Left ventricle myocardium inferior (tissue), 1 donor: ENCODE measurements at regions not wholly inside any gene's neighbourhood (a gene's known extent, or its start where the extent isn't known, plus 50 kb on each side); places are given as distances from the start of the nearest gene placed in this dataset.

ENCODE experiments used
- DNase-seq: peaks from one replicate; pipeline ENCODE4 v3.0.0-alpha.2; 2020
- H3K27ac ChIP-seq: fragments of 200-600 bp; replicated peaks from 2 replicates; pipeline ENCODE4 v1.8.0; 2021
- H3K27me3 ChIP-seq: fragments of 200-600 bp; 2 replicates; pipeline ENCODE4 v1.8.0; 2021; ENCODE audit warnings: low read depth
- H3K36me3 ChIP-seq: fragments of 200-600 bp; 2 replicates; pipeline ENCODE4 v1.8.0; 2021
- H3K4me1 ChIP-seq: fragments of 200-600 bp; 2 replicates; pipeline ENCODE4 v1.8.0; 2021
- H3K4me3 ChIP-seq: fragments of 200-600 bp; 2 replicates; pipeline ENCODE4 v1.8.0; 2021; ENCODE audit warnings: mild to moderate bottlenecking, moderate library complexity
- H3K9me3 ChIP-seq: fragments of 200-600 bp; replicated peaks from 2 replicates; pipeline ENCODE4 v1.8.0; 2021
- intact Hi-C: fragments of 100-400 bp; cut with micrococcal nuclease; formaldehyde crosslinking; loops from one replicate; pipeline ENCODE4 v1.11.0; 2022
- TF ChIP-seq, protein P1 (sequence below): fragments of 200-600 bp; IDR thresholded peaks from 2 replicates; pipeline ENCODE4 v1.8.0; 2021; ENCODE audit warnings: antibody characterized with exemption, mild to moderate bottlenecking, borderline replicate concordance
- donor health status: DM: no; HTN: yes; CAD: no; lungs with severe emphysema.

DNA sequence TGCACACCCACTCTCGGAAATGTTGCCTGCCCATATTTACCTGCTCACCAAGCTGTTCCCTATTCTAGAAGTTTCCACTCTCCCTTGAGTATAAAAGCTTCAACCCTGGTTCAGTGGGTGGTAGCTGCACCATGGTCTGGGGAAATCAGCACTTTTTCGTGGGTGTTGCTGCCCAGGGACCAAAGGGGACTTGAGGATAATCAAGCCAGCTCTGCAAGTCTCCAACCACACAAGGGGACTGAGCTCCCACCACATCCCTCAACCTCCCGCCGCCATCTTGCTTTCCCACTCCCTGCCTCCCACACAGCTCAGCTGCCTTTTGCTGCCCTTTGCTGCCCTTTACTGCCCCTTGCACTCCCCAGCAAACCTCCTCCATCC lies 210.0 kb downstream of the AUH start:
- no peaks in the 10 kb centered on the region for H3K4me1 ChIP-seq
- H3K36me3 ChIP-seq = no peaks in the 10 kb centered on the region
- no peak overlapping the region for H3K4me3 ChIP-seq
- TF ChIP-seq, protein P1, sequence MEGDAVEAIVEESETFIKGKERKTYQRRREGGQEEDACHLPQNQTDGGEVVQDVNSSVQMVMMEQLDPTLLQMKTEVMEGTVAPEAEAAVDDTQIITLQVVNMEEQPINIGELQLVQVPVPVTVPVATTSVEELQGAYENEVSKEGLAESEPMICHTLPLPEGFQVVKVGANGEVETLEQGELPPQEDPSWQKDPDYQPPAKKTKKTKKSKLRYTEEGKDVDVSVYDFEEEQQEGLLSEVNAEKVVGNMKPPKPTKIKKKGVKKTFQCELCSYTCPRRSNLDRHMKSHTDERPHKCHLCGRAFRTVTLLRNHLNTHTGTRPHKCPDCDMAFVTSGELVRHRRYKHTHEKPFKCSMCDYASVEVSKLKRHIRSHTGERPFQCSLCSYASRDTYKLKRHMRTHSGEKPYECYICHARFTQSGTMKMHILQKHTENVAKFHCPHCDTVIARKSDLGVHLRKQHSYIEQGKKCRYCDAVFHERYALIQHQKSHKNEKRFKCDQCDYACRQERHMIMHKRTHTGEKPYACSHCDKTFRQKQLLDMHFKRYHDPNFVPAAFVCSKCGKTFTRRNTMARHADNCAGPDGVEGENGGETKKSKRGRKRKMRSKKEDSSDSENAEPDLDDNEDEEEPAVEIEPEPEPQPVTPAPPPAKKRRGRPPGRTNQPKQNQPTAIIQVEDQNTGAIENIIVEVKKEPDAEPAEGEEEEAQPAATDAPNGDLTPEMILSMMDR = no peak
- intact Hi-C loops = no loop called here
- no peaks in the 10 kb centered on the region for H3K27me3 ChIP-seq
- peaks cover 15% of the 10 kb centered on the region for H3K9me3 ChIP-seq
- DNase-seq = no peak
- no peak overlapping the region for H3K27ac ChIP-seq

DNA sequence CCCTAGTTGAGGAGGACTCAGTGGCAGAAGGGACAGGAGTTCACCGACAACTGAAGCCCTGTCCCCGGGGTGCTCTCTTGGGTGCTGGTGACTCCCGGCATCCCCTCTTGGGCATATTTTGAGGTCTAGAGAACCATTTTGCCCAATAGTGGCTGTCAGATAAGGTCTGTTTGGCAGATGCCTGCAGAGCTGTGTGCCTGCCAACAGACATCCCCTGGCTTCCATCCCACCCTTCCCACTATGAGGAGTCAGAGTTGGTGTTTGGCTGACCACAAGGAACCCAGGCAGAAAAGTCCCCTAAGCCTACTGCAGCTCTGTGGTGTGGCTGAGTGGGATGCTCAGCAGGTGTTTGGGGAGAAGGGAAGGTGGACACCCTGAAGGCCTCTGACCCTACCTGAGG lies 207.0 kb downstream of the AUH start:
- H3K4me1 ChIP-seq = peaks cover 4% of the 10 kb centered on the region
- TF ChIP-seq, protein P1 = no peak
- H3K27ac ChIP-seq = no peak overlapping the region
- no peak for DNase-seq
- H3K27me3 ChIP-seq = no peaks in the 10 kb centered on the region
- H3K9me3 ChIP-seq = peaks cover 5% of the 10 kb centered on the region
- intact Hi-C loops = no loop called here
- H3K4me3 ChIP-seq = no peak overlapping the region
- H3K36me3 ChIP-seq = no peaks in the 10 kb centered on the region

DNA sequence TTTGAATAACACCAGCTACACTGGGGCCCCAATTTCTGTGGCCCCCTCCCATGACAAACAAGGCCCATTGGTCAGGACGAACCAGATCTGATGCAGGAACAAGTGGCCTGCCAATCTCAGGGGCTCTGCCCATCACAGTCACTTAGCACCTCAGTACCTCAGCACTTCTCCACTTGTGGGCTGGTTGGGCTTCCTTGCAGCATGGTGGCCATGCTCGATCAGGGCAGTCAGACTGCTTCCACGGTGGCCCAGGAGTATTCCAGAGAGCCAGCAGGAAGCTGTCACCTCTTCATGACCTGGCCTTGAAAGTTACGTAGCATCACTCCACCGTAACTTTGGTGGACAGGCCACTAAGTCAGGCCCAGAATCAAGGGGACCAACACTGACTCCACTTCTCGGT lies 206.5 kb downstream of the AUH start:
- Histone ChIP-seq H3K9me3 (peaks cover 5% of the 10 kb centered on the region), H3K4me1 (peaks cover 9% of the 10 kb centered on the region), H3K27me3 (no peaks in the 10 kb centered on the region), H3K4me3 (no peak overlapping the region), H3K27ac (no peak overlapping the region), H3K36me3 (no peaks in the 10 kb centered on the region)
- intact Hi-C loops = no loop called here
- no peak for DNase-seq
- TF ChIP-seq, protein P1 = no peak

DNA sequence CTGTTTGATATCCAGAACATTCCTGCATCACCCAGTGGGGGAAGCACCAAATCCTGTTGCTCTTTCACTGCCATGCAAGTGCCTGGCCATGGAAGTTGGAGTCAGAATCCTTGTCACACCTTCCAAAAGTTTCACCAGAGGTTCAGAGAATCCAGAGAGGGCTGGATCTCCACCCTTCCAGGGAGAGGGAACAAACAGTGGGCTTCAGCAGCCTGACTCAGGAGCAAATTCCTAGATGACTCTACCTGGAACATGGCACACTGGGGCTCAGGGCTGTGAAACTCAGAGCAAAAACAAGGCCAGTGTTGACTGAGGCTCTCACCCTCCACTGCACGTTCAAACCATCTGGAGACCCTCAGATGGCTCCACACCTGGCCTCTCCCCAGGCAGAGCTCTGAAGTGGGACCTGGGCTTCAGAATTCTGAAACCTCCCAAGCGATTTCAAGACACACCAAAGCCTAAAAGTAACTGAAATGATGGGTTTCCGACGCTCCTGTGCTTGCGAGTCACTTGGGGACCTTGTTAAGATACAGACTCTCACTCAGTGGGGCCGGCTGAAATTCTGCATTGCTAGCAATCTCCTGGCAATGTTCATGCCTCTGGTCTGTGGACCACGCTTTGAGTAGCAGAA lies 205.9 kb downstream of the AUH start:
- no peak for DNase-seq
- H3K36me3 ChIP-seq = no peaks in the 10 kb centered on the region
- peaks cover 16% of the 10 kb centered on the region for H3K4me1 ChIP-seq
- peaks cover 5% of the 10 kb centered on the region for H3K9me3 ChIP-seq
- no peak overlapping the region for H3K4me3 ChIP-seq
- no peaks in the 10 kb centered on the region for H3K27me3 ChIP-seq
- intact Hi-C loops = no loop called here
- TF ChIP-seq, protein P1 = no peak
- no peak overlapping the region for H3K27ac ChIP-seq

DNA sequence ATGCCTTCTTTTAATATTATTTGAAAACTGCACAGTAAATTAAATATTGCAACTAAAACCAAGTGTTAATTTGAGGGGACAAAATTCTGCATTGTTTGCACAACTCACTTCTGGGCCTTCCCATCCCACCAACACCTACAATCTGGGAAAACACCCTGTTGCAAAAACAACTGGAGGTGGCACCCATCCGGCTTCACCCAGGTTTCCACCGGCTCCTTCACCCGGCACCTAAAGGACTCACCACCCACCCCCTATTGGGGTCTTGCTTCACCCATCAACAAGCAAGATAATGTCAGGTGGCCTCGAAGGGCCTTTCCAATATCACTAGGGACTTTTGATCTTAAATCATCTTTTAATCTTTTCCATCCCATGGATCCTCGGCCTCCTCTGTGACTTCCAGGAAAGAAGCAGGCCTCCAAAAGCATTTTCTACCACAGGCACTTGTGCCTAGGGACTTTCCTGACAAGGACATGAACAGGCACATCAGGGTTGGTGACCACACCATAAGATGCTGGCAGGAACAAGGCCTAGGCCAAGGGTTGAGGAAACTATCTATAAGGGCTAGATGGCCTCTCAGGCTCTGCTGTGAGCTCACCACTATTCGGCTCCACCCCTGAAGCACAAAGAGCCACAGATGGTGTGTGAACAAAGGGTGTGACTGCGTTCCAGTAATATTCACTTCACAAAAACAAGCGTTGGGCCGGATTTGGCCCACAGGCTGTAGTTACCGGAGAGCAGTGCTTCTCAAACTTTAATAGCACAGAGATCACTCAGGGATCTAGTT lies 205.1 kb downstream of the AUH start:
- peaks cover 16% of the 10 kb centered on the region for H3K4me1 ChIP-seq
- no peak for DNase-seq
- TF ChIP-seq, protein P1 = no peak

More for the DNA sequence above, 205.1 kb downstream of the AUH start:
- no peaks in the 10 kb centered on the region for H3K36me3 ChIP-seq
- H3K4me3 ChIP-seq = no peak overlapping the region
- H3K27ac ChIP-seq = no peak overlapping the region
- peaks cover 5% of the 10 kb centered on the region for H3K9me3 ChIP-seq
- intact Hi-C loops = no loop called here
- no peaks in the 10 kb centered on the region for H3K27me3 ChIP-seq
